Eye (tissue), 1 donor: ENCODE measurements at regions not wholly inside any gene's neighbourhood (a gene's known extent, or its start where the extent isn't known, plus 50 kb on each side); places are given as distances from the start of the nearest gene placed in this dataset.

Experiments
- DNase-seq: peaks from one replicate; pipeline ENCODE4 v3.0.0-alpha.2; 2015

DNA sequence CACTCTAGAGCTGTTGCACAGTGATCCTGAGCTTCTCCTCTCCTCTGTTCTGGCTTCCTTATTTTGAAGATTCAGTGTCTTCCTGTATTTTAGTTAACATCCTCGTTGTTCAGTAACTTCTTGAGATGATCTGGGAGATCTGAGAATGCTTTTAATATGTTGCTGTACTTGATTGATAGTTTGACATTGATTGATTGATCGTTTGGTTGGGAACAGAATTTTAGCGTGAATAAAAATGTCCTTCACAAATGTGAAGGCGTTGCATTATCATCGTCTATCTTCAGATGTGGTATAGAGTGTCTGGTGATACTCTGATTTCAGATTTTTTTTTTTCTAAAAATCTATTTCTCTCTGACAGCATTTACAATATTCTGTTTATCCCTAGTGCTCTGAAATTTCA, 80.1 kb upstream of the KLF12 start:
- no peak for DNase-seq

DNA sequence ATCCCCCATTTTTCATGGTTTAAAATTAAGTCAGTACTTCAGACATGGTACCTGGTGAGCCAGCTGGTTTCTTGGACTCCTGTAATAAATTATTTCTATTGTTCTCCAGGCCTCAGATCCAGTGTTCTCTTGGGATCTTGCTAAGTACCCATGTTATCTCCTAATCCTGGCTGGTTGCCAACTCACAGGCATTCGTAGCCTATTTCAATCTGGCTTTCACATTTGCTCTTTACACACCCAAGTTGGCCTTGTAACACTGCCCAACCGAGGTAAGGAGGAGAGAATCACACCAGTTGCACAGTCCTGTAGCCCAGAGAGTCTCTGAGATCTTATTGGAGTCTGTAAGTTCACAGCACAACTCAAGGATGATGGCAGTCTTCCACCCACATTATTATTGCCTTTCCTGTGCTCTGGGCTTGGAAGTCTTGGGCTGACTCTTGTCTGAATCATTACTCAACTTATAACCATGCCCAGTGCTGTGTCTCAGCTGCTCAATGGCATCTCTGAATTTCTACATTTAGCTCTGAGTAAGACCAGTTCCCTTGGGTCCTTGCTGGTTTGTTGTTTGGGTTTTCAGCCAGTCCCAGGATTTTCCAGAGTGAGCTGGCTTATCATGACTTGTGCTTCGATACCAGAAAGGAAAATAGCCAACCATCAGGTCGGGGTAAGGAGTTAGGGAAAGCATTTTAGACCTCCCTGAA, 76.6 kb upstream of the KLF12 start:
- no peak for DNase-seq

DNA sequence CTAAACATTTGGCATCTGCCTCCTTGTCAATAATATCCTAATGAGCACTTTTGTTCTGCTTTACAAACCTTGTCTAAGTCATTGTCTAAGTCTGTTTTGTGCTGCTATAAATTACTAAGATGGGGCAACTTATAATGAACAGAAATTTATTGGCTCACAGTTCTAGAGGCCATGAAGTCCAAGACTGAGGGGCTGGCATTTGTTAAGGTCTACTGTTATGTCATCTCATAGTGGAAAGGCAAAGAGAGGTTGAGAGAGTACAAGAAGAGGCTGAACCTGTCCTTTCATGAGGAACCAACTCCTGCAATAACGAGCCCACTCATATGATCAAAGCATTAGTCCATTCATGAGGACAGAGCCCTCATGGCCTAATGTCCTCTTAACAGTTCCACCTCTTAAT, 72.7 kb upstream of the KLF12 start:
- DNase-seq = no peak

DNA sequence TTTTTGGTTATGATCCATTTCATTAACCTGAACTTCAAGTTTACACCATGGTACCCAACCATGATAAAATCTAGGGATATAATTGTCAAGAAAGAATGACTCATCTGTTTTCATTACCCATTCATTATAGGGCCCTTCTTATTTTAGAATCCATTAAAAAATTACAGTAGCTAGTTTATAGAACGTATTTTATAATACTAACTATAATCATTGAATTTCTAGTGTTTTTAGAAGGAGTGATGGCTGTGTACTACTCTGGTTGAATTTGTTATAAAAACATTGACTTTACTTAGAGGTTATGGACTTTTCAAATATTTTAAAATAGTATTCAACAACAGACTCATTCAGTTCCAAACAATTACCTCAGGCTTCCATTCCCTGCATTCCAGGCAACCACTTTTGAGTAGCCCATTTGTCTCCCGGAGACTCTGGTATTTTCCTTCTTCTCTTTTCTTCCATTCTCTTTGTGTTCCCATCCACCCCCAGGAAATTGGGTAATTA, 71.9 kb upstream of the KLF12 start:
- no peak for DNase-seq

DNA sequence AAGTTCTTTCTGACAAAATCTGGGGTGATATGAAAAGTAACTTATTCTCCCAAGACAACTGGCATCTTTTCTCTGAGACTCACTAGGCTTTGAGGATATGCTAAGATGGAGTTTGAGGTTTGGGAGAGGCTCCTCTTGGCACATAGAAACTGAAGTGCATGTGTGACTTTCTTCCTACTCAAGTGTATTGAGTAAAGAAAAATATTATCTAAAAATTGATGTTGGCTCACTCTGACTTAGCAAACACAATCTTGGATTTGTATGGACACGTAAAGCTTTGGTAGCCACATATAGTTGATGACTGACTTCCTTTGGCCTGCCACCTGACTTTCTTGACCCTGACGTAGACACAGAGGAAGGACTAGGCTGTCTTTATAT, 71.1 kb upstream of the KLF12 start:
- no peak for DNase-seq

DNA sequence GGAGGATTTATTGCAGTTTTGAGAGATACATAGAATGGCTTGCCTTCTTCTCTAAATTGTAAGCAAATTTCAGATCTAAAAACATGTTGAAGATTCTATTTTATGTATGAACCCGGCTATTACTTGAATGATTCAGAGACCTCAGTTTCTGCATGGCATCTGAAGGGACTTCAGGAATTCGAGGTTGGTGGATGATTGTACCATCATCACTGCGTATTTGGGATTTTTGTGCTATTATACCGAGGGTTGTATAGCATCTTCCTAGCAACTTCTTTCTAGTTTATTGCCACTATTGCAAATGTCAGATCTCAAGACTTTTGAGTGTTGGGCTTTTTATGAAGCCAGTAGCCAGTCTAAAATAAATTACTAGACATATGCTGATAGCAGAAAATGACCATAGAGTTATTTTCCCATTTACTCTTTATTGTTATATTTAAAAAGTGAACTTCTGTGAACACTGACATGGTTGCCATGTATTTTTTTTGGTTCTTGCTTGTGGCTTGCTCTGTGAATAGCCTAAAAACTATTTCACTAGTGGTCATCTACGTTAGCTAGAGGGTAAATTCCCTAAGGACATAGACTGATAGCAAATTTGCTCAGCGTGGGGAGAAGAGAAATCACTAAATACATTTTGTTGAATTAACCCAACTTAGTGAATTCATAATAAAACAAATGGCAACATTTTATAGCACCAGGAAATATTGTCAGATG, 70.6 kb upstream of the KLF12 start:
- DNase-seq = no peak

DNA sequence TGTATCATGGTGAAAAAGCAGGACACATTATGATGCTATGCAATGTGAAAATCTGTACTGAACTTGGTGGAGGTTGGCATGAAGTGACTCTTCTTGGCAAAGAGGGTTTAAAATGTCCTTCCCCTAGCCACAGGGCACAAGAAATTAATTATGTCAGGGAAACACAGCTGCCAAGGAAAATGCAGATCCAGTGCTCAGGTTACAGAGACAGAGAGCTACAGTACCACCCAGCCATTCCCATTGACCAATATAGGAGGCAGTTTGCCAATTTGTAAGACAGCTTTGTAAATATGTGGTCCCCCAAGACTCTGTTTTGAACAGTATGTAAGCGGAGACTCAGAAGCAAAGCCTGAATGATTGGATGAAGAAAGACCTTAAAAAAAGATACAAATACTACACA, 69.4 kb upstream of the KLF12 start:
- no peak for DNase-seq

DNA sequence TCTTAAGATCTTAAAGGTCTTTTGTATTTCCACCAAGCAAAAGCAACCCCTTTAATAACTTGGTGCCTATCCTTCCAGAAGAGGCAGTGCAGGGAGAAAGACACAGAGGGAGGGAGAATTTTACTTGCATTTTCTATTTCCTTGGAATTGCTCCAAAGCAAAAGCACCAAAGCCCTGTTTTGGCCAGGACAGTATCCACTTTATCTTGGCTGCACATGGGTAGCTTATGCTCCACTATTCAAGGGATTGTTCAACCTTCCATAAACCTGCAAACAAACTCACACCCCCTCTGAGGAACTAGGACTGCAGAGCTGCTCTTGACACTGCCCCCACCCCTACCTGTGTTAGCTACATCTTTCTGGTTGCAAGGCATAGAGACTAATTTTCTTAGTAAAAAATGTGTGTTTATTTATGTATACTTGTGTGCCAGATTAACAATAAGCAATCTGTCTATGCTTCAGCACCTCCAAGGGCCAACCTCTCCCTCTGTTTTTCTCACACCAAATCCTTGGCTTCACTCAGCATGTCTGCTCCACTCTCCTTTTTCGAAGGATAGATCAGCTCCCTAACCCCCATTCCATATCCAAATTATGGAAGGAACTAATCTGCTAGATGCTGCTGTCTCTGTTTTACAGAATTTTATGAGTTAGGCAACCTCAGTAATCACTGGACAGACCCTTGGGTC, 68.1 kb upstream of the KLF12 start:
- no peak for DNase-seq

DNA sequence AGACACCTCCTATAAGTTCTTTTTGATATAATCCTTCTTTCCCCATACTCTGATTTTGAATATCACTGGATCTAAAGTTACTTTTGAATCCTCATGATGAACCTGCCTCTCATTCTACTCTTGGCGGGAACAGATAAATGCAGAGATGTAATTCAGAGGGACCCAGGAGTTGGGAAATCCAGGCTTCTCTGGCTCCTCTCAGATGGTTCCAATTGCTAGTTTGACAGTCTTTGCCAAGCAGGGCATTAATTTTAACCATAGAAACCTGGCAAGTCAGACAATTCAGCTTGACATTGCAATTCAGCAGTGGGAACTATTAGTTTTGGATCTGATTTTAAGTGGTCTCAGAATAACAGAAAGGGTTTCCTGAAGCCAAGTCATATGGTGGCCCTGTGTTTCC, 67.3 kb upstream of the KLF12 start:
- no peak for DNase-seq

DNA sequence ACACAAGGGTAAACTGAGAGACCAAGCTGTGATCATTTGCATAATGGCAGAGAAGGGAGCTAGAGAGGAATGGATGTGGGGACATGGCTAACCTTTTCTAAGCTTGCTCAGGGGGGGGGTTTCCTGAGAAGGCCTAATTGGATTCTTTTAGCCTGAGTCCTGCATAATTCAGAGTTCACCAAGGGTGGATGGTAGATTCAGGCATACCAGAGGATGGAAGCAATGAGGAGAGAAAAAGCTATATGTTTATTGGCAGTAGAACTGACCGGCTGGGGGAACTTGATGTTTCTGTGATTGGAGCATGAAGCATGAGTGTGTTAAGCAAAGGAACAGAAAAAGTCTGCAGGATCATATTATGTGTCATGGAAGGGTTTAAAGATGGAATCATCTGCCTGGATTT, 65.9 kb upstream of the KLF12 start:
- no peak for DNase-seq

DNA sequence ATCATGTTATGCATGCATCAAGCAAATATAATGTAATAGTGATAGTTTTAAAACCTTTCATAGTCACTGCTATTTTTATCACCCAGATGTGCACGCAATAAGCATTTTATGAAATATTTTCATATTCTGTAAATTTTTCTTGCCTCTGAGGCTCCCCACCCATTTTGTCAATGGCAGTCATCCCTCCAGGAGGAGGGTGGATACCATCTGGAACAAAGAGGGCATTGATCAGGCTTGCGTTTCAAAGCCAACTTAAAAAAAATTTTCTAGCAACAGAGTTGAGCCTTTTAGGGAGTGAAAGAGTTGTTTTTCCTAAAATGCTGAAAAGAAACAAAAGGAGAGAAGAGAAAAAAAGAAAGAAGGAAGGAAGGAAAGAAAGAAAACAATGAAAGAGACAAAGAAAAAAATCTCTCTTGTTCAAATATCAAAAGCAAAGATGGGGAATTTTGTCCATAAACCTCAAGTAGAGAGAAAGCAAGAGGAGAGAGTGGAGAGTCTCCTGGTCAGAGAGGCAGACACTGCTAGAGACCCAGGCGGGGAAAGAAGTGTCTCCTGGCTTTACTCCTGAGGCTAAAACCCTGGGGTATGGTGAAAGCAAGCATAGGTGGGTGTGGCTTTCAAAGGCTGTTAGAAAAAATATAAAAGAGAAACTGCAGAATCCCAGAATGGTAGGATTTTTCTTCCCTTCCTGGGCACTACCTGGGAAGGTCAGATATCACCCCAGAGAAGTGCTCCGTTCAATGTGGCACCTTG, 63.6 kb upstream of the KLF12 start:
- DNase-seq = no peak

DNA sequence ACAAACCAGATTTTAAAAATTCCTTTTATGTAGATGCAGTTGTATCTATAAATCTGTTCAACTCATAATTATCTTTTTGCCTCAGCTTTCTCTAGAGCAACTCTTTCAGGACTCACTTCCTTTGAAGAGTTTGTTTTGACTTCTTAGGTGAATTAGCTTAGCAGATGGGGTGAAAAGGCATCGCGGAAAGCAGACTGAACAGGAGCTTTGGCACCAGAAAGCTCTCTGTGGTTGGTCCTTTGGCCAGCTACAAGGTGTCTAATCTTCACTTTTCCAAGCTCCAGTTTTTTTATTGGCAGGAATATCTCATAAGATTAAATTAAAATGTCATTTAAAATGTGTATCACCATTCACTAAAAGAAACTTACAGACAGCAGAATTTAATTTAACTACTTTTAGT, 60.6 kb upstream of the KLF12 start:
- no peak for DNase-seq

DNA sequence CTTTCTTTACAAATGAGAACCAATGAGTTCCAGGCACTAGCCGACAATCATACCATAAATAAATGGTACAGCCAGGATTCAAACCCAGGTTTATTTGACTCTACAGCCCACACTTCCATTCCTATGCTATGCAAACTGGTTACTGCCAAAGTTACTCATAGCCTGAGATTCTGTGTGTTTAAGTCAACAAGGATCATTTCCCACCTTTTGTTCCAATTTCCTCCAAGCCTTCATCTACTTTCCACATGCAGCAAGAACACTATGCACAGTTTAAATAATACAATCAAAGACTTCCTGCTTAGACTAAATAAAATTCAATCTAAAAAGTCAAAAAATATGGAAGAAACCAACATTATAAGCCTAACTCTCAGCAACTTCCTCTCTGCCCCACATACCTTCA, 59.2 kb upstream of the KLF12 start:
- DNase-seq = no peak

DNA sequence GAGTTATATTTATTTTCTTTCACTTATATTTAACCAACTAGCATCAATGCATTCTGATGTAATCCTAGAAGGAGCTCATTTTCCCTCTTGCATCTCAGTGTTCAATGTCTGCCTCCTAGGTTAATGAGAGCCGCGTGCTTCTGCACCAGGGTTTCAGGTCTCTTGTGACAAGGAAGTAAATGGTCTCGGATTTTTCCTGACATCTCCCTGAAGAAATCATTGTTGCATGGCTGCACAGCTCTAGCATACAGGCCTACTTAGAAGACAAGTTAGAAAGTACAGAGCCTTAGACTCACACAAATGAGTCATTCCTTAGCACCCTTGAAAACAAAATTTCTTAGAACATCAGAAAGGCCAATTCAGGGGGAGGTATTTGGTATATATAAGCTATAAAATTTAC, 57.2 kb upstream of the KLF12 start:
- peak; percentile 80 for DNase-seq

DNA sequence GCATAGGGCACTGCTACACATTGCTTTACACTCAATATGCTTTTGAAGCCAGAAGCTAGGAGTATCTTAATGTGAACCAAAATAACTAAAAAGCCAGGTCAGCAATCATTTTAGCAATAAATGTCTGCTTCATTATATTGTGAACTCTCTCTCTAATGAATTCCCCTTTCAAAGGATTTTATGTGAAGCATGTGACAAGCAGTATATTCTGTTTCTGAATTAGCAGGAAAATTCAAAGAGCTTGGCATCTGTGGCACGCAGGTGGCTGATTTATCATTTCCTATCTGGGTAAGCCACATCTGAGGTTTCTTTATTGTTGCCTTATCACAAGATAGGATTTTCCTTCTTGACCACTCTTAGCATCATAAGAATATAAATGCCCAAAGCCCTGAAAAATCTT, 56.8 kb upstream of the KLF12 start:
- DNase-seq = no peak

DNA sequence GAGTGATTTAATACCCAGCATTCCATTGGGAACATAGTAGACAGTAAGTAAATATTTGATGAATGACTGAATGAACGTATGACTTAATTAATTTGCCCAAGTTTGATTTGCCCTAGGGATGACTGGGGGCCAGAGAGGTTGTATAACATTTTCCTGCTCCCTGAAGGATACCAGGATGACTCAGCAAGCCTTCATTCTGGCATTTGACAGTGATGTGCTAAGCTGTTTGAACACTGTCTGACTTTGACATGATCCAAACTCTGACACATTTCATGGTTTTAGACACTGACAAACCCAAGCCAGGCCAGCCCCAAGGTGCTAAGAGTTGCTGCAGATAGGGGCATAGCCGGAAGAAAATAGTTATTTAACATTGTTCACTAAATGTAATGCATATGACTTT, 53.4 kb upstream of the KLF12 start:
- DNase-seq = no peak

DNA sequence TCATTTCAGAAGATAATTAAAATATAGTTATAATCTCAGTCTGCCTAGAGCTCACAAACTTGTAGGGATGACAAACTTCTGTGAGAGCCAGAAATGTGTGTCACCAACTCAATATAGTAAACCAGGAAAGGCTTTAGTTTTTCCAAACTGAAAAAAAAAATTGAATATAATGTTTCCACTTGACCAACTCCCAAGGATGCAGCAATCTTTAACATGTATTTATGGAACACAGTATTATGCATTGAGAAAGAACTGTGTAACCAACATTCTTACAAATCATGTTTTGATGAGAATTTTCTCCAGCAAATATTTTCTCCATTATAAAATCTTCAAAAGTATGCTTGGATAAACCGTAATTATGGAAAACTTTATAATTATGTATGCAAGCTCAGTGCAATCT, 50.1 kb upstream of the KLF12 start:
- no peak for DNase-seq
